ENCODE measurements at regions not wholly inside any gene's neighbourhood (a gene's known extent, or its start where the extent isn't known, plus 50 kb on each side); places are given as distances from the start of the nearest gene placed in this dataset. TPM values are rescaled to one million over a fixed set of nuclear protein-coding genes. Genes with fewer than 3 reads are reported as not detected.

DNA sequence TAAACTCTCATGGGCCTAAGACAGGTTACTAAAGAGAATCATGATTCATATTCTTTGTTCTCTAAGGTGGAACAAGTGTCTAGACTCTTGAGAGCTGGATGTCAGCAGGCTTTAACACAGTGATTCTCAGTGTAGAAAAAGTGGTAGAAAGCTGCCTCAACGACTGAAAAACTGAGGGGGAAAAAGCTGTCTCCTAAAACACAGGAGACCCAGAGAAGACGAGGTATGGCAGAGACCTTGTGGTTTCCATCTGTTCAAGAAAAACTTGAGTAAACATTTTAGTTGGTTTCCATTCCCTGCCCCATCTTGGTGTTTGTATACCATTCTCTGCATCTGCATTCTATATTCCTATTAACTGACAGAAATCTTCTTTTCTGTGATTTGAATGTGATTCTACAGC lies 57.6 kb upstream of the MAP3K7 start:
- POLR2A ChIA-PET (ENCODE audit: unreplicated experiment) = no interaction called here
- no peak overlapping the region for H3K4me3 ChIP-seq
- H3K4me1 ChIP-seq (replicated peaks; ENCODE audit: insufficient read depth) = peaks cover 7% of the 10 kb centered on the region; the same call in 1 of the 2 replicates
- H3K4me2 ChIP-seq = no peak overlapping the region
- TF ChIP-seq, protein P1, sequence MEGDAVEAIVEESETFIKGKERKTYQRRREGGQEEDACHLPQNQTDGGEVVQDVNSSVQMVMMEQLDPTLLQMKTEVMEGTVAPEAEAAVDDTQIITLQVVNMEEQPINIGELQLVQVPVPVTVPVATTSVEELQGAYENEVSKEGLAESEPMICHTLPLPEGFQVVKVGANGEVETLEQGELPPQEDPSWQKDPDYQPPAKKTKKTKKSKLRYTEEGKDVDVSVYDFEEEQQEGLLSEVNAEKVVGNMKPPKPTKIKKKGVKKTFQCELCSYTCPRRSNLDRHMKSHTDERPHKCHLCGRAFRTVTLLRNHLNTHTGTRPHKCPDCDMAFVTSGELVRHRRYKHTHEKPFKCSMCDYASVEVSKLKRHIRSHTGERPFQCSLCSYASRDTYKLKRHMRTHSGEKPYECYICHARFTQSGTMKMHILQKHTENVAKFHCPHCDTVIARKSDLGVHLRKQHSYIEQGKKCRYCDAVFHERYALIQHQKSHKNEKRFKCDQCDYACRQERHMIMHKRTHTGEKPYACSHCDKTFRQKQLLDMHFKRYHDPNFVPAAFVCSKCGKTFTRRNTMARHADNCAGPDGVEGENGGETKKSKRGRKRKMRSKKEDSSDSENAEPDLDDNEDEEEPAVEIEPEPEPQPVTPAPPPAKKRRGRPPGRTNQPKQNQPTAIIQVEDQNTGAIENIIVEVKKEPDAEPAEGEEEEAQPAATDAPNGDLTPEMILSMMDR (conservative IDR thresholded peaks at IDR 0.05) = no peak
- TF ChIP-seq EZH2 (IDR thresholded peaks at IDR 0.05; ENCODE audit: low read depth) = no peak
- H3K36me3 ChIP-seq (ENCODE audit: low read depth) = no peaks in the 10 kb centered on the region
- H2AFZ ChIP-seq = no peak overlapping the region
- H4K20me1 ChIP-seq (ENCODE audit: insufficient read depth) = no peaks in the 10 kb centered on the region
- H3K9me3 ChIP-seq (ENCODE audit: insufficient read depth, low read depth) = no peaks in the 10 kb centered on the region
- DNase-seq = no peak
- intact Hi-C loops (cut with micrococcal nuclease; ENCODE audit: unreplicated experiment) = no loop called here
- H3F3A ChIP-seq (ENCODE audit: insufficient read depth, low read depth) = no peaks in the 10 kb centered on the region
- CTCF ChIA-PET = no interaction called here
- no peaks in the 10 kb centered on the region for H3K27me3 ChIP-seq (ENCODE audit: insufficient read depth, low read depth)
- H3K27ac ChIP-seq = no peak overlapping the region
- no TSS peak for BruUV-seq (replicated peaks)
- no peaks in the 10 kb centered on the region for H3K79me2 ChIP-seq (ENCODE audit: low read depth)
- no peaks in the 10 kb centered on the region for H3K9me2 ChIP-seq (ENCODE audit: insufficient read depth)

DNA sequence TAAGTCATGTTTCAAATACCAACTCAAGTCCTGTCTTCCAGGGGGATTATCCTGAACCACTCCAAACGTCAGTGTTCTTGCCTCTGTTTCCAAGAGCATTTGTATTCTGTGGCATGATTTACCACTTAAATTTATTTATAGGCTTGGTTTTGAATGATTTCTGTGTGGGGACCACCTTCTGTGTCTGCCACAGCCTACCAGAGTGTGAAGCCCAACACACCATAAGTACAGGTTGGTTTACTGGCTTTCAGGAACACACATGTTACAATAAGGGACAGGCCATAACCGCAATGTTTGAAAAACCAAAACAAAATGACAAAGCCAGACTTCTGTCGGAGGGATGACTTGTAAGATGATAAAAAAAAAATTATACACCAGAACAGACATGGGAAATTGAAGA lies 56.5 kb upstream of the MAP3K7 start:
- H2AFZ ChIP-seq = no peak overlapping the region
- POLR2A ChIA-PET (ENCODE audit: unreplicated experiment) = no interaction called here
- no peaks in the 10 kb centered on the region for H3F3A ChIP-seq (ENCODE audit: insufficient read depth, low read depth)
- H3K4me1 ChIP-seq (replicated peaks; ENCODE audit: insufficient read depth) = peaks cover 7% of the 10 kb centered on the region; the same call in 1 of the 2 replicates
- no peak overlapping the region for H3K27ac ChIP-seq
- no peaks in the 10 kb centered on the region for H4K20me1 ChIP-seq (ENCODE audit: insufficient read depth)
- no TSS peak for BruUV-seq (replicated peaks)
- intact Hi-C loops (cut with micrococcal nuclease; ENCODE audit: unreplicated experiment) = no loop called here
- no peaks in the 10 kb centered on the region for H3K9me3 ChIP-seq (ENCODE audit: insufficient read depth, low read depth)
- H3K4me3 ChIP-seq = no peak overlapping the region
- no peaks in the 10 kb centered on the region for H3K9me2 ChIP-seq (ENCODE audit: insufficient read depth)
- no peaks in the 10 kb centered on the region for H3K36me3 ChIP-seq (ENCODE audit: low read depth)
- TF ChIP-seq EZH2 (IDR thresholded peaks at IDR 0.05; ENCODE audit: low read depth) = no peak
- TF ChIP-seq, protein P1 (conservative IDR thresholded peaks at IDR 0.05) = no peak
- DNase-seq = no peak
- CTCF ChIA-PET = no interaction called here
- H3K27me3 ChIP-seq (ENCODE audit: insufficient read depth, low read depth) = no peaks in the 10 kb centered on the region
- no peak overlapping the region for H3K4me2 ChIP-seq
- H3K79me2 ChIP-seq (ENCODE audit: low read depth) = no peaks in the 10 kb centered on the region

DNA sequence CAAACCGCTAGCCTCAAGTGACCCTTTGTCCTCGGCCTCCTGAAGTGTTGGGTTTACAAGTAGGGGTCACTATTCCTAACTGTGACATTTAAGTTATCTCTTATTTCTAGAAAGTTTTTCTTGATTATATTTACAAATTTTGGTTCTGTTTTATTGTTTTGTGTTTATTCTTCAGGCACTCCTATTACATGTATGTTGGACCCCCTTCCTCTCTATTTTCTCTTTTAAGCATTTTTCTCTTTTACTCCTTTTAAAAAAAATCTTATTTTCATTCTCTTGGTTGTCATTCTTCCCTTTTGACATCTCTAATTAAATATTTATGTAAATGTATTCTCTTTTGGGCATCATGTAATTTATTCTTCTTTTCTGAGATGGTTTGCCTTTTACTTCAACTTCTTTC lies 50.4 kb upstream of the MAP3K7 start:
- no peaks in the 10 kb centered on the region for H4K20me1 ChIP-seq (ENCODE audit: insufficient read depth)
- CTCF ChIA-PET = no interaction called here
- no peak overlapping the region for H2AFZ ChIP-seq
- no peaks in the 10 kb centered on the region for H3K27me3 ChIP-seq (ENCODE audit: insufficient read depth, low read depth)
- H3K4me3 ChIP-seq = no peak overlapping the region
- intact Hi-C loops (cut with micrococcal nuclease; ENCODE audit: unreplicated experiment) = no loop called here
- POLR2A ChIA-PET (ENCODE audit: unreplicated experiment) = no interaction called here
- H3K4me1 ChIP-seq (replicated peaks; ENCODE audit: insufficient read depth) = no peaks in the 10 kb centered on the region
- no peak overlapping the region for H3K27ac ChIP-seq
- H3F3A ChIP-seq (ENCODE audit: insufficient read depth, low read depth) = no peaks in the 10 kb centered on the region
- no peaks in the 10 kb centered on the region for H3K9me2 ChIP-seq (ENCODE audit: insufficient read depth)
- no peak overlapping the region for H3K4me2 ChIP-seq
- TF ChIP-seq, protein P1 (conservative IDR thresholded peaks at IDR 0.05) = no peak
- no peak for TF ChIP-seq EZH2 (IDR thresholded peaks at IDR 0.05; ENCODE audit: low read depth)
- H3K9me3 ChIP-seq (ENCODE audit: insufficient read depth, low read depth) = no peaks in the 10 kb centered on the region
- no peak for DNase-seq
- no TSS peak for BruUV-seq (replicated peaks)
- no peaks in the 10 kb centered on the region for H3K79me2 ChIP-seq (ENCODE audit: low read depth)
- no peaks in the 10 kb centered on the region for H3K36me3 ChIP-seq (ENCODE audit: low read depth)

Small RNAs in the stretch of these regions (microRNA-seq; reads per million reads assigned to microRNA genes)
- gene MIR4643 (ENCODE audit: borderline number of aligned reads, borderline replicate concordance) = not detected
